KG1 (cell line): ENCODE measurements at regions not wholly inside any gene's neighbourhood (a gene's known extent, or its start where the extent isn't known, plus 50 kb on each side); places are given as distances from the start of the nearest gene placed in this dataset.
"Not testable (repeated sequence)": the region's sequence is repeated elsewhere in the genome, so short reads cannot be mapped to it uniquely, and the experiment has no call there.

Source experiments
- DNase-seq: peaks from one replicate; lab custom pipeline; 2025; lab: John Stamatoyannopoulos, UW

GRCh38 chr1:157219182-157219581 lies 81.0 kb upstream of the ETV3 start:
- no peak for DNase-seq

- no peak for DNase-seq
Observed at GRCh38 chr1:157218671-157219070, 80.5 kb upstream of the ETV3 start.

GRCh38 chr1:157217486-157217885 lies 79.3 kb upstream of the ETV3 start:
- no peak for DNase-seq

GRCh38 chr1:157213836-157214235 lies 75.6 kb upstream of the ETV3 start:
- DNase-seq: no peak

GRCh38 chr1:157209514-157209913 lies 71.3 kb upstream of the ETV3 start:
- no peak for DNase-seq

- DNase-seq: not testable (repeated sequence)
Observed at GRCh38 chr1:157205982-157206381, 67.8 kb upstream of the ETV3 start.

- no peak for DNase-seq
Observed at GRCh38 chr1:157203166-157203565, 65.0 kb upstream of the ETV3 start.

GRCh38 chr1:157202331-157202730 lies 64.1 kb upstream of the ETV3 start:
- no peak for DNase-seq

GRCh38 chr1:157201767-157202166 lies 63.6 kb upstream of the ETV3 start:
- no peak for DNase-seq

- DNase-seq: no peak
Observed at GRCh38 chr1:157200451-157200850, 62.3 kb upstream of the ETV3 start.

GRCh38 chr1:157199421-157199755 lies 61.2 kb upstream of the ETV3 start:
- no peak for DNase-seq

GRCh38 chr1:157198619-157199420 lies 60.6 kb upstream of the ETV3 start:
- no peak for DNase-seq

GRCh38 chr1:157197906-157198435 lies 59.8 kb upstream of the ETV3 start:
- DNase-seq: no peak

- DNase-seq: not testable (repeated sequence)
Observed at GRCh38 chr1:157196670-157197456, 58.7 kb upstream of the ETV3 start.

- no peak for DNase-seq
Observed at GRCh38 chr1:157196245-157196543, 58.0 kb upstream of the ETV3 start.

- no peak for DNase-seq
Observed at GRCh38 chr1:157195521-157196244, 57.5 kb upstream of the ETV3 start.

GRCh38 chr1:157194731-157195520 lies 56.7 kb upstream of the ETV3 start:
- no peak for DNase-seq

- peak; percentile 35 for DNase-seq
Observed at GRCh38 chr1:157193702-157194391, 55.7 kb upstream of the ETV3 start.

GRCh38 chr1:157193219-157193618 lies 55.0 kb upstream of the ETV3 start:
- no peak for DNase-seq

GRCh38 chr1:157189986-157190982 lies 52.1 kb upstream of the ETV3 start:
- no peak for DNase-seq
